DOHH2 (cell line): ENCODE measurements at regions not wholly inside any gene's neighbourhood (a gene's known extent, or its start where the extent isn't known, plus 50 kb on each side); places are given as distances from the start of the nearest gene placed in this dataset.

ENCODE experiments used
- H3F3A ChIP-seq: fragments of 200-600 bp; sonication (generic), shearing (Covaris generic); 2 replicates; pipeline ENCODE4 v1.6.0; 2016; ENCODE audit warnings: antibody characterized with exemption, mild to moderate bottlenecking; ENCODE audit not compliant: control insufficient read depth, insufficient read depth
- H3K27ac ChIP-seq: fragments of 200-600 bp; sonication (generic); 2 replicates; pipeline ENCODE4 v1.5.1; 2014; ENCODE audit warnings: low read depth, mild to moderate bottlenecking, low read length, moderate library complexity
- H3K27me3 ChIP-seq: fragments of 200-600 bp; sonication (generic); 2 replicates; pipeline ENCODE4 v1.6.1; 2014; ENCODE audit warnings: mild to moderate bottlenecking, low read length, mixed read lengths; ENCODE audit not compliant: control insufficient read depth
- H3K36me3 ChIP-seq: fragments of 200-600 bp; sonication (generic); 2 replicates; pipeline ENCODE4 v1.6.1; 2014; ENCODE audit warnings: mild to moderate bottlenecking, low read length, moderate library complexity, mixed read lengths; ENCODE audit not compliant: control insufficient read depth
- H3K4me1 ChIP-seq: fragments of 200-600 bp; sonication (generic); 2 replicates; pipeline ENCODE4 v1.6.1; 2014; ENCODE audit warnings: mild to moderate bottlenecking, low read length, mixed read lengths; ENCODE audit not compliant: control insufficient read depth
- H3K4me2 ChIP-seq: fragments of 200-600 bp; sonication (generic); 2 replicates; pipeline ENCODE4 v1.6.0; 2014; ENCODE audit warnings: mild to moderate bottlenecking, low read length, moderate library complexity
- H3K4me3 ChIP-seq: fragments of 200-600 bp; sonication (generic); 2 replicates; pipeline ENCODE4 v1.5.1; 2014; ENCODE audit warnings: mild to moderate bottlenecking, low read length, mixed read lengths
- H3K79me2 ChIP-seq: fragments of 200-600 bp; sonication (generic); 2 replicates; pipeline ENCODE4 v1.6.1; 2014; ENCODE audit warnings: mild to moderate bottlenecking, low read length, mixed read lengths; ENCODE audit not compliant: control insufficient read depth
- H3K9me2 ChIP-seq: fragments of 200-600 bp; sonication (generic); replicated peaks from 2 replicates; pipeline ENCODE4 v1.6.1; 2014; ENCODE audit warnings: mild to moderate bottlenecking, low read length, mixed read lengths; ENCODE audit not compliant: control insufficient read depth
- H3K9me3 ChIP-seq: fragments of 200-600 bp; sonication (generic); 2 replicates; pipeline ENCODE4 v1.6.1; 2014; ENCODE audit warnings: antibody characterized with exemption, low read length, mixed read lengths; ENCODE audit not compliant: control insufficient read depth, insufficient read depth
- H4K20me1 ChIP-seq: fragments of 200-600 bp; sonication (generic); 2 replicates; pipeline ENCODE4 v1.6.0; 2014; ENCODE audit warnings: low read depth, mild to moderate bottlenecking, antibody characterized with exemption, low read length, moderate library complexity; ENCODE audit not compliant: control insufficient read depth, insufficient read depth
- EZH2phosphoT487 ChIP-seq: fragments of 200-600 bp; sonication (generic); IDR thresholded peaks from 2 replicates; pipeline ENCODE4 v1.6.1; 2017; ENCODE audit warnings: borderline replicate concordance, mild to moderate bottlenecking, antibody characterized with exemption, low read length, moderate library complexity, mixed read lengths
- TF ChIP-seq, protein P1 (sequence below): fragments of 200-600 bp; sonication (generic); IDR thresholded peaks from one replicate; pipeline ENCODE4 v1.5.1; 2014; ENCODE audit warnings: antibody characterized with exemption, mild to moderate bottlenecking, low read depth, low read length; ENCODE audit not compliant: poor library complexity, severe bottlenecking

DNA sequence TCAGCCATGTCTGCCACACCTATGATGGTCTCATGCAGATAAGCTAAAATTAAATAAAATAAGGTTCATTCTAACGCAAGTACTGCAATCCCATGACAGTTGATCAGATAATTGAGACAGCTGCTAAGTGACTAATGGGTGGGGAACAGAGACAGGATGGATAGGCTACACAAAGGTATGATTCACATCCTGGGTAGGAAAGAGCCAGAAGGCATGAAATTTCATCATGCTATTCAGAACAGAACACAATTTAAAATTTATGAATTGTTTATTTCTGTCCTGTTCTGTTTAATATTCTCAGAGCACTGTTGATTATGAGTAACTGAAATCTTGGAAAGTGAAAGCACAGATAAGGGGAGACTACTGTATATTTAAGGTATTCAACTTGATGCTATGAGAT, 381.8 kb upstream of the SORCS1 start:
- Histone ChIP-seq H3K9me2 (no peaks in the 10 kb centered on the region), H3K79me2 (no peaks in the 10 kb centered on the region), H3F3A (no peaks in the 10 kb centered on the region), H3K4me2 (no peak overlapping the region), H3K27me3 (no peaks in the 10 kb centered on the region), H3K9me3 (peaks cover 4% of the 10 kb centered on the region; the same call in 1 of the 2 replicates), H3K4me3 (no peak overlapping the region), H3K4me1 (no peaks in the 10 kb centered on the region), H4K20me1 (no peaks in the 10 kb centered on the region), H3K36me3 (no peaks in the 10 kb centered on the region), H3K27ac (no peak overlapping the region)
- TF ChIP-seq, protein P1, sequence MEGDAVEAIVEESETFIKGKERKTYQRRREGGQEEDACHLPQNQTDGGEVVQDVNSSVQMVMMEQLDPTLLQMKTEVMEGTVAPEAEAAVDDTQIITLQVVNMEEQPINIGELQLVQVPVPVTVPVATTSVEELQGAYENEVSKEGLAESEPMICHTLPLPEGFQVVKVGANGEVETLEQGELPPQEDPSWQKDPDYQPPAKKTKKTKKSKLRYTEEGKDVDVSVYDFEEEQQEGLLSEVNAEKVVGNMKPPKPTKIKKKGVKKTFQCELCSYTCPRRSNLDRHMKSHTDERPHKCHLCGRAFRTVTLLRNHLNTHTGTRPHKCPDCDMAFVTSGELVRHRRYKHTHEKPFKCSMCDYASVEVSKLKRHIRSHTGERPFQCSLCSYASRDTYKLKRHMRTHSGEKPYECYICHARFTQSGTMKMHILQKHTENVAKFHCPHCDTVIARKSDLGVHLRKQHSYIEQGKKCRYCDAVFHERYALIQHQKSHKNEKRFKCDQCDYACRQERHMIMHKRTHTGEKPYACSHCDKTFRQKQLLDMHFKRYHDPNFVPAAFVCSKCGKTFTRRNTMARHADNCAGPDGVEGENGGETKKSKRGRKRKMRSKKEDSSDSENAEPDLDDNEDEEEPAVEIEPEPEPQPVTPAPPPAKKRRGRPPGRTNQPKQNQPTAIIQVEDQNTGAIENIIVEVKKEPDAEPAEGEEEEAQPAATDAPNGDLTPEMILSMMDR = no peak
- TF ChIP-seq EZH2phosphoT487 = no peak

DNA sequence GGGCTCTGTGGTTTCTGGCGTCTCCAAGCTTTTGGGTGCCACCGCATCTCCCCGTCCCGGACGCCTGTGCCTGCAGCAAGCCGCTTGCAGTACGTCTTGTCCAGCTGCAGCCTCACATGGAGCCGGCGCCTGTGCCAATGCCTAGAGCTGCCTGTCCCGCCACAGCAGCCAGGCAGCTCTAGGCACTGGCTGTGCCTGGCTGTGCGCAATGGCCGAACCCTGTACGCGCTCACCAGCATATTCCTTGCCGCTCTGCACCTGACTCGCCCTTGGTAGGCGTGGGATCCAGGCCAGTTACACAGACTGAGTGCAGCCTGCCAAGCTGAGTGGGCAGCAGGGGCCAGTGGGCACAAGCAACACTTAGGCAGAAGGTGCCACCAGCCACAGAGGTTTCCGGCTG, 381.2 kb upstream of the SORCS1 start:
- H3K27ac ChIP-seq = no peak overlapping the region
- peaks cover 4% of the 10 kb centered on the region; the same call in 1 of the 2 replicates for H3K9me3 ChIP-seq
- H3K4me1 ChIP-seq = no peaks in the 10 kb centered on the region
- no peak overlapping the region for H3K4me2 ChIP-seq
- H3K27me3 ChIP-seq = no peaks in the 10 kb centered on the region
- no peaks in the 10 kb centered on the region for H3K9me2 ChIP-seq
- no peak for TF ChIP-seq EZH2phosphoT487
- TF ChIP-seq, protein P1 = no peak
- H4K20me1 ChIP-seq = no peaks in the 10 kb centered on the region
- no peaks in the 10 kb centered on the region for H3K79me2 ChIP-seq
- no peaks in the 10 kb centered on the region for H3F3A ChIP-seq
- H3K4me3 ChIP-seq = no peak overlapping the region
- H3K36me3 ChIP-seq = no peaks in the 10 kb centered on the region

DNA sequence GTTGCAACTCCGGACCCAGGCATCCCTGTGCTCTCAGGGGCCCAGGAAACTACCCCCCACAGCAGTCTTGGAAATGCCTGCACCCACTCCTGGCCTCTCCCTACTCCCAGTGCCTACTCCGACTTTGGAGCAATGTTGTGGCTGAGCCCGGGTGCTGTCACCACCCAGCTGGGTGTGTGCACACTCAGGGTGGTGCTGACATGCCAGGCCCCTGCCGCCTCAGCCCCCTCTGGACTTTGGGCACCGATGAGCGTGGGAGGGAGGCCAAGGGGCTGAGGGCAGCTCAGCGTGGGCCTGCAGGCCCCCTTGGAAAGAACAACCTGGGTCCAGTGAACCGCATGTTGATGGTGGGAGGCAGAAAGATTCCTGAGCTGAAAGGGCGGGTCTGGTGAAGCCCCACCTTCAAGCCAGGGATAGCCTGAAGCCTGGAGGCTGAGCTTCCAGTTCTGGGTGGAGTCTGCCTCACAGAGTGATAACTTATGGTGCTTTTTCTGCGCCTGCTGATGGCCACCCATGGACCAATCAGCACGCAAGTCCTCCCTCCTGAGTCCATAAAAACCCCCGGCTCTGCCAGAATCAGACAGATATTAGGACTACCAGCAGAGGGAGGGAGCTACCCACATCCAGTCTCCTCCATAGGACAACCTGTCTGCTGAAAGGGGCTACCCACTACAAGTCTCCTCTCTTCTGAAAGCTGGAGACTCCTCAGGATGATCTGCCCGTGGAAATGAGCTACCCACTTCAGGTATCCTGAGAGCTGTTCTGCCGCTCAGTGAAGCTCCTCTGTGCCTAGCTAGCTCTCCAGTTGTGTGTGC, 380.4 kb upstream of the SORCS1 start:
- no peaks in the 10 kb centered on the region for H3K4me1 ChIP-seq
- H3K9me2 ChIP-seq = no peaks in the 10 kb centered on the region
- no peaks in the 10 kb centered on the region for H3K79me2 ChIP-seq
- peaks cover 4% of the 10 kb centered on the region; the same call in 1 of the 2 replicates for H3K9me3 ChIP-seq
- H3K36me3 ChIP-seq = no peaks in the 10 kb centered on the region
- H3K4me3 ChIP-seq = no peak overlapping the region
- H3F3A ChIP-seq = no peaks in the 10 kb centered on the region
- no peaks in the 10 kb centered on the region for H3K27me3 ChIP-seq
- H3K4me2 ChIP-seq = no peak overlapping the region
- no peaks in the 10 kb centered on the region for H4K20me1 ChIP-seq
- H3K27ac ChIP-seq = no peak overlapping the region
- no peak for TF ChIP-seq EZH2phosphoT487
- TF ChIP-seq, protein P1 = no peak
